ENCODE measurements at regions not wholly inside any gene's neighbourhood (a gene's known extent, or its start where the extent isn't known, plus 50 kb on each side); places are given as distances from the start of the nearest gene placed in this dataset.

DNA sequence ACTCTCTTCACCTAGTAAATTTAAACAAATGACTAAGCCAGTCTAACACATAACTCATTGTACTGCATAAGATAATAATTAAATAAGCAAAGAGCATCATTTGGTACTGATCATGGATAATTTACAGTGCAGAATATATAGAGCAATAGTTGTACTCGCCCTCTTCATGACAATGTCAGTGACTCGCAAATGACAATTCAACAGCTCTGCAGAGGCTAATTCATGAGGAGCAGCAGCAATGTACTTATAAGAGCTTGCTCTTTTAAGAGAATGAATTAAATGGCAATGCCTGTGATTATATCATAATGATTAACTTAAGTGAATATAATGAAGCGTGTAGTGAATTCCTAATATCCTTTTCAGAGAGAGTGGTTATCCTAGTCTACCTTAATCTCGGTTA, 284.5 kb upstream of the PCDH20 start:
- TF ChIP-seq POLR2A (IDR thresholded peaks at IDR 0.05; ENCODE audit: low read depth), result no peak
- TF ChIP-seq, protein P1, sequence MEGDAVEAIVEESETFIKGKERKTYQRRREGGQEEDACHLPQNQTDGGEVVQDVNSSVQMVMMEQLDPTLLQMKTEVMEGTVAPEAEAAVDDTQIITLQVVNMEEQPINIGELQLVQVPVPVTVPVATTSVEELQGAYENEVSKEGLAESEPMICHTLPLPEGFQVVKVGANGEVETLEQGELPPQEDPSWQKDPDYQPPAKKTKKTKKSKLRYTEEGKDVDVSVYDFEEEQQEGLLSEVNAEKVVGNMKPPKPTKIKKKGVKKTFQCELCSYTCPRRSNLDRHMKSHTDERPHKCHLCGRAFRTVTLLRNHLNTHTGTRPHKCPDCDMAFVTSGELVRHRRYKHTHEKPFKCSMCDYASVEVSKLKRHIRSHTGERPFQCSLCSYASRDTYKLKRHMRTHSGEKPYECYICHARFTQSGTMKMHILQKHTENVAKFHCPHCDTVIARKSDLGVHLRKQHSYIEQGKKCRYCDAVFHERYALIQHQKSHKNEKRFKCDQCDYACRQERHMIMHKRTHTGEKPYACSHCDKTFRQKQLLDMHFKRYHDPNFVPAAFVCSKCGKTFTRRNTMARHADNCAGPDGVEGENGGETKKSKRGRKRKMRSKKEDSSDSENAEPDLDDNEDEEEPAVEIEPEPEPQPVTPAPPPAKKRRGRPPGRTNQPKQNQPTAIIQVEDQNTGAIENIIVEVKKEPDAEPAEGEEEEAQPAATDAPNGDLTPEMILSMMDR (IDR thresholded peaks at IDR 0.05), result no peak

Measured in esophagus muscularis mucosa (tissue), 3 donors.